ENCODE measurements at regions not wholly inside any gene's neighbourhood (a gene's known extent, or its start where the extent isn't known, plus 50 kb on each side); places are given as distances from the start of the nearest gene placed in this dataset.

- TF ChIP-seq CTCF (IDR thresholded peaks at IDR 0.05 in 8 of 11, conservative IDR thresholded peaks at IDR 0.05 in 3 of 11) = no peak
- TF ChIP-seq POLR2AphosphoS5 (IDR thresholded peaks at IDR 0.05) = no peak
- no peak for TF ChIP-seq POLR2A (IDR thresholded peaks at IDR 0.05)
These were observed 444.1 kb downstream of the OCA2 start for GRCh38 chr15:27655056-27655455.

Measured in spleen (tissue), 7 donors.